Right lobe of liver (tissue), 4 donors: ENCODE measurements at regions not wholly inside any gene's neighbourhood (a gene's known extent, or its start where the extent isn't known, plus 50 kb on each side); places are given as distances from the start of the nearest gene placed in this dataset.

ENCODE experiments used
- CTCF ChIP-seq, 4 donors: fragments of 200-600 bp in 3 of 4; fragments of 450-650 bp in 1 of 4; IDR thresholded peaks; one replicate each; pipeline versions ENCODE4 v1.5.1 to v1.8.0; 2016 to 2022; ENCODE audit warnings: antibody characterized with exemption in 4 of 4, mild to moderate bottlenecking in 2 of 4
- POLR2A ChIP-seq: fragments of 450-650 bp; IDR thresholded peaks from one replicate; pipeline ENCODE4 v1.6.1; 2017; ENCODE audit warnings: antibody characterized with exemption, mild to moderate bottlenecking
- donor health status: DM: no; HTN: no; CAD: no.
- donor health status: DM: no; HTN: no; CAD: no.
- donor health status: DM: no; HTN: yes; CAD: no.

GRCh38 chr2:120990451-120990871 lies 254.8 kb downstream of the GLI2 start:
- no peak for TF ChIP-seq POLR2A
- no peak for TF ChIP-seq CTCF (IDR thresholded peaks at IDR 0.05)
